GM23248 (cell line): ENCODE measurements at regions not wholly inside any gene's neighbourhood (a gene's known extent, or its start where the extent isn't known, plus 50 kb on each side); places are given as distances from the start of the nearest gene placed in this dataset.
A peak's percentile ranks its signal among the peaks of the same experiment; 100 is the strongest.

Experiments used
- DNase-seq: peaks from one replicate; pipeline ENCODE4 v3.0.0-alpha.2; 2015
- H2AFZ ChIP-seq: fragments of 200-600 bp; sonication (generic); 2 replicates; pipeline ENCODE4 v1.6.1; 2016; ENCODE audit warnings: antibody characterized with exemption
- H3F3A ChIP-seq: fragments of 200-600 bp; sonication (generic); 2 replicates; pipeline ENCODE4 v1.6.1; 2016; ENCODE audit warnings: mild to moderate bottlenecking, antibody characterized with exemption, mixed run types; ENCODE audit not compliant: insufficient read depth
- H3K27ac ChIP-seq: fragments of 200-600 bp; sonication (generic); 2 replicates; pipeline ENCODE4 v1.5.1; 2016; ENCODE audit warnings: mild to moderate bottlenecking
- H3K27me3 ChIP-seq: fragments of 200-600 bp; sonication (generic); replicated peaks from 2 replicates; pipeline ENCODE4 v1.6.1; 2016; ENCODE audit warnings: mild to moderate bottlenecking; ENCODE audit not compliant: insufficient read depth
- H3K36me3 ChIP-seq: fragments of 200-600 bp; sonication (generic); 2 replicates; pipeline ENCODE4 v1.6.1; 2016; ENCODE audit warnings: low read depth, mild to moderate bottlenecking
- H3K4me1 ChIP-seq: fragments of 200-600 bp; sonication (generic); 2 replicates; pipeline ENCODE4 v1.6.1; 2016; ENCODE audit warnings: mild to moderate bottlenecking; ENCODE audit not compliant: insufficient read depth
- H3K4me2 ChIP-seq: fragments of 200-600 bp; sonication (generic); one replicate; pipeline ENCODE4 v1.6.1; 2016; ENCODE audit warnings: mild to moderate bottlenecking; ENCODE audit not compliant: unreplicated experiment
- H3K4me3 ChIP-seq: fragments of 200-600 bp; sonication (generic); 2 replicates; pipeline ENCODE4 v1.5.1; 2016; ENCODE audit warnings: mild to moderate bottlenecking
- H3K79me2 ChIP-seq: fragments of 200-600 bp; sonication (generic); 2 replicates; pipeline ENCODE4 v1.6.1; 2016; ENCODE audit warnings: mild to moderate bottlenecking; ENCODE audit not compliant: insufficient read depth
- H3K9ac ChIP-seq: fragments of 200-600 bp; sonication (generic); 2 replicates; pipeline ENCODE4 v1.6.1; 2016; ENCODE audit warnings: mild to moderate bottlenecking
- H3K9me2 ChIP-seq: fragments of 200-600 bp; sonication (generic); 2 replicates; pipeline ENCODE4 v1.6.1; 2016; ENCODE audit warnings: mixed run types, mild to moderate bottlenecking, moderate library complexity; ENCODE audit not compliant: insufficient read depth
- H3K9me3 ChIP-seq: fragments of 200-600 bp; sonication (generic); one replicate; pipeline ENCODE4 v1.6.1; 2017; ENCODE audit warnings: low read depth
- H4K20me1 ChIP-seq: fragments of 200-600 bp; sonication (generic); 2 replicates; pipeline ENCODE4 v1.6.0; 2016; ENCODE audit not compliant: insufficient read depth
- EZH2 ChIP-seq: fragments of 200-600 bp; sonication (generic); IDR thresholded peaks from 2 replicates; pipeline ENCODE4 v1.6.1; 2018; ENCODE audit warnings: antibody characterized with exemption, mild to moderate bottlenecking; ENCODE audit not compliant: insufficient read depth, poor library complexity, severe bottlenecking
- EZH2phosphoT487 ChIP-seq: fragments of 200-600 bp; sonication (generic); IDR thresholded peaks from 2 replicates; pipeline ENCODE4 v1.6.1; 2018; ENCODE audit warnings: antibody characterized with exemption, moderate library complexity, mild to moderate bottlenecking, low read depth; ENCODE audit not compliant: insufficient read depth
- WGBS, 2 experiments: methylation state at CpG; one replicate each; pipeline ENCODE4 v1.1.6; 2015 to 2017; ENCODE audit warnings: low lambda C conversion rate in 2 of 2, low coverage in 1 of 2; ENCODE audit errors: missing lambda C conversion rate in 2 of 2; 5-methylcytosine and 5-hydroxymethylcytosine counted together
- in situ Hi-C: fragments of 300-500 bp; cut with MboI; formaldehyde crosslinking; loops from 2 replicates; pipeline ENCODE4 v1.15.0; 2020

DNA sequence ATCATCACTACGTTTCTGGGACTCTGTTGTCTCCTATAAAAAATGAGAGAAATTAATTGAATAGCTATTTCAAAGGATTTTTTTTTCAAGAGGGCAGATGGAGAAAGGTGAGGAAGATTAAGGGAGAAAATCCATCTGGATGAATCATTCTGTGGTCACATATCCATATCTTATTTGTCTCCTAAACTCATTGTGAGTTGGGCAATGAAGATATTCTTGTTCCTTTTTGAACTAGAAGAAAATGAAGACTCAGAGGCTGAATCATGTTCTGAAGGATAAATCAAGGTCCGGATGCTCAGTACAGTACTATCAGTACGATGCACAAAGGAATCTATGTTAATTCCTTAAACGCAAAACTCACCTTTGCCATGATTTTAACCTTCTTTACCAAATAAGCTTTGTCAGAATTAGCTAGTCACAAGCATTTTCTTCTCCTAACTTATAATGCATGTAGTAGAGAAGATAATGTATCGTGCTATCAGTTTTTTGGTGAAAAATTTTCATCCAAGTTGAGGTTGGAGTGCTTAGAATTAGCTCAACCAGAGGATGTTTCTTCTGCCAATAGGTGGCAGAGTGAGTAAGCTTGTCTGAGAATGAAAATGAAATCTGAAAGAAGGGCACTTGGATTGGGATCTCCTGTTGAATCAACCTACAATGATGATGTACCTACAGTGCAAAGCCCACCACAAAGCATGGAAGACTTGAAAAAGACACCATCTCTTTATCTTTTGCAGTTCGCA is 446.9 kb downstream of the KIF20B start:
- no peaks in the 10 kb centered on the region for H3K9me2 ChIP-seq
- TF ChIP-seq EZH2, result no peak
- no peak for TF ChIP-seq EZH2phosphoT487
- H3K4me3 ChIP-seq, result no peak overlapping the region
- in situ Hi-C loops, result no loop called here
- no peaks in the 10 kb centered on the region for H4K20me1 ChIP-seq
- peak; percentile 18 for DNase-seq
- H3K36me3 ChIP-seq, result no peaks in the 10 kb centered on the region
- no peaks in the 10 kb centered on the region for H3F3A ChIP-seq
- H3K27me3 ChIP-seq, result no peaks in the 10 kb centered on the region
- 15 to 22% methylated on average over 6 of the region's 6 CpGs for WGBS, 2 experiments
- no peak overlapping the region for H3K27ac ChIP-seq
- no peaks in the 10 kb centered on the region for H3K4me1 ChIP-seq
- no peak overlapping the region for H3K9ac ChIP-seq
- no peaks in the 10 kb centered on the region for H3K9me3 ChIP-seq
- no peaks in the 10 kb centered on the region for H3K79me2 ChIP-seq
- no peak overlapping the region for H2AFZ ChIP-seq
- no peak overlapping the region for H3K4me2 ChIP-seq

DNA sequence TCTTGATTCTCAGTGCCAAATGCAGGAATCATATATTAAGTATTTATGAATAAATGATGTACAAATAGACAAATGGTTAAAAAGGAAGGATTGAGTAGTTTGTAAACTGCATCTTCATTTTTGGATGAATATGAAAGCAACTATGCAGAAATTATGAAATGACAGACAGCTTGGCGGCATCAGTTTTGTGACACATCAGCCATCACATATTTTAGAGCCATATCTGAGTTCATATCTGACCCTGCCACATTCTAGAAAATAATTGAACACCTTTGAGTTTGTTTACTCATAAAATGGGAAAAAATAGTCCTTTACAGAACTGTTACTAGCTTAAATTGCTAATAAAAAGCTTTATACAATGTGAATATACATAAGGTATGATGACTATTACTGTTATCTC is 448.2 kb downstream of the KIF20B start:
- no peak for DNase-seq

DNA sequence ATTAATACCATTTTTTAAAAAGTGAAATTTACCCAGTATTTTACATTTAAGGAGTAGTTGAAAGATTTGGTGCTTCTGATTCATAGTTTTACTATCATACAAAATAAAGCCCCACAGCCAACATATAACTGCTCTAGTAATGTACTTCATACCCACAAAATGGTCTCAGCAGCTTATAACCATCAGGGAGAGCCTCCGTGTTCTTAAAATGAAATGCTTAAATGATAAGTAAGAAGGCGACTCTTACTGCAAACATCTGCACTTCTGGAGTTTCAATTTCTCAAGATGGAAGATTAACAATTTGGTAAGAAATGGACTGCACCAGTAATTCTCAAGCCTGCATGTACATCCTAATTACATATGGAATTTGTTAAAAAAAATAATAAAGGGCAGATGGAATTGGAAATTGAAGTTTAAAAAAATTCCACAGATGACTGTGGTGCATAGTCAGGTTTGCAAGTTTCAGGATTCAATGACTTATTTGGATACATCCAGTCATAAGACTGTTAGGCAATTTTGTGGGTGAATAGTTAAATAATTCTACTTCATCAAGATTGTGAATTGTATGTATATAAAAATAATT is 461.0 kb downstream of the KIF20B start:
- no peak overlapping the region for H2AFZ ChIP-seq
- H3K27ac ChIP-seq, result no peak overlapping the region
- TF ChIP-seq EZH2phosphoT487 (no peak), EZH2 (no peak)

More for the DNA sequence above, 448.2 kb downstream of the KIF20B start:
- Histone ChIP-seq H3F3A (no peaks in the 10 kb centered on the region), H3K4me2 (no peak overlapping the region), H3K27me3 (no peaks in the 10 kb centered on the region), H3K4me1 (no peaks in the 10 kb centered on the region), H4K20me1 (no peaks in the 10 kb centered on the region), H3K36me3 (no peaks in the 10 kb centered on the region), H3K4me3 (no peak overlapping the region), H2AFZ (no peak overlapping the region), H3K79me2 (no peaks in the 10 kb centered on the region), H3K27ac (no peak overlapping the region), H3K9me2 (no peaks in the 10 kb centered on the region), H3K9ac (no peak overlapping the region), H3K9me3 (no peaks in the 10 kb centered on the region)
- in situ Hi-C loops, result no loop called here
- no peak for TF ChIP-seq EZH2
- TF ChIP-seq EZH2phosphoT487, result no peak
- 26 to 63% methylated on average over 1 of the region's 1 CpG for WGBS, 2 experiments

DNA sequence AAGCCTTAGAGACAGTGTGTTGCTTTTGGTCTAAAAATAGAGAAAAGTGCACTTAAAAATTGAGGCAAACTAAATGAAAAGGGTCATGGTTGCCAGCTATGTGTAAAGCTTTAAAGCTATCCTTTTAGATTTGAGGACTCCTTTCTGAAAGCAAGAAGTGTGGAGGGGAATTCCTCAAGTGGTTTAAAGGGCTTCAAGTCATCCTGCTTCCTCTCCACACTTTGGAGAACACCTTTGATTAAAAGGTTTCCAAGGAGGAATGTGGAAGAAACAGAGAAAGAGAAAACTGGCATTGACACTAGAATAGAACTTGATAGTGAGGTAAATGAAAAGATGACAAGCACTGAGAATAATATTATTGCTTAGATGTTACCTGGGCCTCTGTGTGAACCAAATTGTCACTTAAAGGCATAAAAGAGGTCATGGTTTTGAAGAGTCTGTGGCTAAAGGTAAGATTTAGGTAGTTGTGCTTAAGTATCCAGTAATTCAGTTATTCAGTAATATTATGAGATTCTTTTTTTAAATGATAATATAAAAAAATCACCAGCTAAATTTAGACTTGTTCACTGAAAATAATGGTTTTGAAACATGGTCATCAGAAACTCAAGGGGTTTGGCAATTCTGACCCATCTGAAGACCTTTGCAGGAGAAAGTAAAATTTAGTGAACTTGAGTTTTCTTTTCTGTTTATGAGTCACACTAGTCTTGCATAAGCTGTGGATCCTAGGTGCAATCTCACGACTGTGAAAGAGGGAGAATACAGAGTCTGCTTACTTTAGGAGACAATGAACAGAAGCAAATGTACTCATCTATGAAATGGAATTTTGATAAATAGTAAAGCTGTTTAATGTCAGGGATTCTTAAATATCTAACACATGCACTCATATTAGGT is 466.0 kb downstream of the KIF20B start:
- Histone ChIP-seq H3F3A (no peaks in the 10 kb centered on the region), H3K4me2 (no peak overlapping the region), H3K9me3 (no peaks in the 10 kb centered on the region), H4K20me1 (no peaks in the 10 kb centered on the region), H3K36me3 (no peaks in the 10 kb centered on the region), H3K79me2 (no peaks in the 10 kb centered on the region), H3K9ac (no peak overlapping the region), H2AFZ (no peak overlapping the region), H3K4me3 (no peak overlapping the region), H3K4me1 (no peaks in the 10 kb centered on the region), H3K27ac (no peak overlapping the region), H3K27me3 (no peaks in the 10 kb centered on the region), H3K9me2 (no peaks in the 10 kb centered on the region)
- 15 to 22% methylated on average over 1 of the region's 1 CpG for WGBS, 2 experiments
- DNase-seq, result no peak
- in situ Hi-C loops, result no loop called here
- TF ChIP-seq EZH2phosphoT487 (no peak), EZH2 (no peak)

More for the DNA sequence above, 461.0 kb downstream of the KIF20B start:
- Histone ChIP-seq H4K20me1 (no peaks in the 10 kb centered on the region), H3K27me3 (no peaks in the 10 kb centered on the region), H3K36me3 (no peaks in the 10 kb centered on the region), H3K9me2 (no peaks in the 10 kb centered on the region), H3K79me2 (no peaks in the 10 kb centered on the region), H3K4me1 (no peaks in the 10 kb centered on the region), H3K4me2 (no peak overlapping the region), H3K9ac (no peak overlapping the region), H3F3A (no peaks in the 10 kb centered on the region), H3K9me3 (no peaks in the 10 kb centered on the region), H3K4me3 (no peak overlapping the region)
- DNase-seq, result no peak
- in situ Hi-C loops, result no loop called here
- WGBS, 2 experiments, result 2 to 6% methylated on average over 2 of the region's 2 CpGs
